Neuron (in vitro differentiated cells): ENCODE measurements at regions not wholly inside any gene's neighbourhood (a gene's known extent, or its start where the extent isn't known, plus 50 kb on each side); places are given as distances from the start of the nearest gene placed in this dataset.

Experiments used
- H2AFZ ChIP-seq: one replicate; pipeline ENCODE4 v1.6.1; 2013; ENCODE audit warnings: low read depth, mild to moderate bottlenecking, inconsistent platforms, low read length, moderate library complexity
- H3K27me3 ChIP-seq: one replicate; pipeline ENCODE4 v1.6.1; 2013; ENCODE audit warnings: low read length; ENCODE audit not compliant: insufficient read depth
- H3K36me3 ChIP-seq: one replicate; pipeline ENCODE4 v1.6.1; 2013; ENCODE audit warnings: low read length; ENCODE audit not compliant: insufficient read depth
- H3K4me1 ChIP-seq: one replicate; pipeline ENCODE4 v1.6.1; 2013; ENCODE audit warnings: low read length; ENCODE audit not compliant: insufficient read depth
- H3K4me3 ChIP-seq: 2 replicates; pipeline ENCODE4 v1.5.1; 2013; ENCODE audit warnings: mild to moderate bottlenecking, low read length, moderate library complexity
- H3K9me3 ChIP-seq: one replicate; pipeline ENCODE4 v1.6.1; 2013; ENCODE audit warnings: low read length

DNA sequence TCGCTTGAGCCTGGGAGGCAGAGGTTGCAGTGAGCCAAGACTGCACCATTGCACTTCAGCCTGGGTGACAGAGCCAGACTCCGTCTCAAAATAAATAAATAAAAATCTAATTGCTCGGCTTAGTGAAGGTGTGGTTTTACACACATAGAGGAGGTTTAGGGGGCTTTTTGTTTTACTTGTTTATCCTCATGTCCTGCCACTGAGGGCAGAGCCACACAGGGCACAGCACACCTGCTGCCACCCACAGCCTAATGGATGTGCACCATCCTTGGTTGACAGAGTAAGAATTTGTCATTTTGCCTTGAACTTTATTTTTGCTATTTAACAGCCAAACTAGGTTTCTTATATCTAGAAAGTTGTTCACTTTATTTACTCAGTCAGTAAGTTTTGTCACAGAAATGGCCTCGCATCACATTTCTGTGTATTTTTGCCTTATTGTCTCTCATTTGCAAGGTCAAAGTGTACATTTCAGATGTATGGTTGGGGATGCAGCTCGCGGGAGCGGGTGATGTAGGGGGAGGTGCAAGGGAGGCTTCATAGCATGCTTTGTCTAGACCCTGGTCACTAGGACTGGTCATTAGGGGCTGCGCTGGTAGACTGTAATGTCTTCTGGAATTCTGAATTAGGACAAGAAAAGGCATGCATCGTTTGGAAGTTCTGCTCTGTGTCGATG is 67.8 kb upstream of the NAA20 start:
- Histone ChIP-seq H3K4me1 (no peaks in the 10 kb centered on the region), H2AFZ (no peak overlapping the region), H3K27me3 (no peaks in the 10 kb centered on the region), H3K36me3 (peaks cover 10% of the 10 kb centered on the region), H3K9me3 (no peaks in the 10 kb centered on the region), H3K4me3 (no peak overlapping the region)

GRCh38 chr20:19950042-19950441 is 67.1 kb upstream of the NAA20 start:
- H3K4me3 ChIP-seq: no peak overlapping the region
- no peaks in the 10 kb centered on the region for H3K9me3 ChIP-seq
- H3K4me1 ChIP-seq: no peaks in the 10 kb centered on the region
- H3K36me3 ChIP-seq: peaks cover 10% of the 10 kb centered on the region
- no peaks in the 10 kb centered on the region for H3K27me3 ChIP-seq
- no peak overlapping the region for H2AFZ ChIP-seq

DNA sequence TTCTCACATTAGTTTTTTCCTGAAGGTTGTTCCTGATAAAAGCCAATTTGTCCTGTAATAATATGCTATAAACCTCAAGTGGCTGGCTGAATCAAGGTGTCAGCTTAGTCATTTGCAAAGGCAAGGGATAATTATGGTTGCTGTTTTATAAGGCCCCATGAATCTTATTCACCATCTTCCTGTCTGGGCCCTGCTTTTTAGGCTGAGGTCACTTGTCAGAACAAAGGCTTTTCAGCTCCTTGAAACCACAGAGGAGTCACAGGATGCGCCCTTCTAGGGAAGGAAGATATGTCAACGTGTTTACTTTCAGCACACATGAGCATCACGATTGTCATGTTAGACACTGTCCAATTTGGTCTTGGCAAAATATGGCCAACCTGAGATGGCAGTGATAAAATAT is 64.8 kb upstream of the NAA20 start:
- Histone ChIP-seq H3K4me3 (no peak overlapping the region), H3K4me1 (no peaks in the 10 kb centered on the region), H3K36me3 (peaks cover 17% of the 10 kb centered on the region), H2AFZ (no peak overlapping the region), H3K27me3 (no peaks in the 10 kb centered on the region), H3K9me3 (no peaks in the 10 kb centered on the region)

- Histone ChIP-seq H3K9me3 (no peaks in the 10 kb centered on the region), H3K27me3 (no peaks in the 10 kb centered on the region), H3K36me3 (peaks cover 21% of the 10 kb centered on the region), H3K4me3 (no peak overlapping the region), H3K4me1 (no peaks in the 10 kb centered on the region), H2AFZ (no peak overlapping the region)
These were observed 63.6 kb upstream of the NAA20 start for GRCh38 chr20:19953606-19954005.

DNA sequence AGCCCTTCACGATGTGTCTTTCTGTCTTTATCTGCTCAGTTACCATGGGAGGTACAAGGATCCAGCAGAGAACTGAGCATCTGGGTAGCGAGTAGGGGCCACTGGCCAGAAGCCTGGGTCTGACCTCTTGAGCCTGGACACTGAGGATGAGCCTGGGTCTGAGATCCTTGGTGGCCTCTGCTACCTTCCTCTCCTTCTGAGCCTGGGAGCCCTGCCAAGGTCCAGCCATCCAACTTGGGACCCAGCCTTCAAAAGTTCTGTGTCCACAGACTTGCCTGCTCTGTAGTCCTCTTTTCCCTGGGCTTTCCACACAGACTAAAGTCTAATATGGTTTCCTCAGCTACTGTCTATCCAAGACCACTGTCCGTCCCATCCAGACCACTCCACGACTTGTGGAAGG is 60.2 kb upstream of the NAA20 start:
- Histone ChIP-seq H3K36me3 (peaks cover 36% of the 10 kb centered on the region), H2AFZ (no peak overlapping the region), H3K4me3 (no peak overlapping the region), H3K4me1 (peaks cover 5% of the 10 kb centered on the region), H3K27me3 (no peaks in the 10 kb centered on the region), H3K9me3 (no peaks in the 10 kb centered on the region)

- Histone ChIP-seq H3K36me3 (peaks cover 47% of the 10 kb centered on the region), H3K9me3 (no peaks in the 10 kb centered on the region), H2AFZ (no peak overlapping the region), H3K27me3 (no peaks in the 10 kb centered on the region), H3K4me1 (peaks cover 5% of the 10 kb centered on the region), H3K4me3 (no peak overlapping the region)
These were observed 58.9 kb upstream of the NAA20 start for GRCh38 chr20:19958219-19958618.

GRCh38 chr20:19958928-19959327 is 58.2 kb upstream of the NAA20 start:
- Histone ChIP-seq H3K27me3 (no peaks in the 10 kb centered on the region), H3K4me3 (no peak overlapping the region), H3K36me3 (peaks cover 49% of the 10 kb centered on the region), H3K4me1 (peaks cover 5% of the 10 kb centered on the region), H3K9me3 (no peaks in the 10 kb centered on the region), H2AFZ (no peak overlapping the region)

DNA sequence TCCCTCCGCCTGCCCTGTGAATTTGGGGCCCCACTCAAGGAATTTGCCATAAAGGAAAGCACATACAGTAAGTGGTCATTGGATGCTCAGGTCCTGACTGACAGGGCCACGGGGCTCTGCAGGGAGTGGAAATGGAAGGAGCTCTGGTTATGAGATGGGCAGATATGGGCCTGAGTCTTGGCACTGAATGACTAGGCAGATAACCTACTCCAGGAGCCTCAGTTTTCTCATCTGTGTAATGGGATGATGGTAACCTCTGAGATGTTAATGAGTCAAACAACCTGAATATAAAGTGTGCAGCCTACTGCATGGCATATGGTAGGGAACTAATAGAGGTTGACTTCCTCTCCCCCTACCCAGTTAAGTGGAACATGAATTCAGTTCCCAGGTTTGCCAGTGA is 56.4 kb upstream of the NAA20 start:
- H3K36me3 ChIP-seq: peaks cover 58% of the 10 kb centered on the region
- H3K9me3 ChIP-seq: no peaks in the 10 kb centered on the region
- H3K4me1 ChIP-seq: peaks cover 5% of the 10 kb centered on the region
- no peaks in the 10 kb centered on the region for H3K27me3 ChIP-seq
- no peak overlapping the region for H3K4me3 ChIP-seq
- no peak overlapping the region for H2AFZ ChIP-seq

DNA sequence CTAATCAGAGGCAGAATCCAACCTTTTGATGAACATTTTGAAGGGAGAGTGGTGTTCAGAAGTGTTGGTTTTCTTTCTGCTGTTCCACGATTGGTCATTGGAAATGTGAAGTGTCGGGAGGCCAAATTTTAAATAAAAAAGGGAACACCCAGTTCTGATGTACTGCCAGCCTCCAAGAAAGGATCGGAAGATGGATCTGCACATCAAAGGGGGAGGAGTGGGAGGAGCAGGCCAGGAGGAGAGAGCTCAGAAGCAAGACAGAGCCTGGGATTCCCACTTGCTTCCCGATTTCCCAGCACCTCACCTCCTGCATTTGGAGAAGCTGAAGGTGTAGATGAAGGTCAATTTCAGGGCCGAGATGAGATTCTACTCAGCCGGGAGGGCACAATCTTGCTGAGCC is 55.9 kb upstream of the NAA20 start:
- Histone ChIP-seq H3K36me3 (peaks cover 58% of the 10 kb centered on the region), H3K9me3 (no peaks in the 10 kb centered on the region)

GRCh38 chr20:19962958-19963357 is 54.2 kb upstream of the NAA20 start:
- Histone ChIP-seq H3K4me3 (no peak overlapping the region), H3K36me3 (peaks cover 54% of the 10 kb centered on the region), H3K9me3 (no peaks in the 10 kb centered on the region), H3K4me1 (peaks cover 5% of the 10 kb centered on the region), H2AFZ (no peak overlapping the region), H3K27me3 (no peaks in the 10 kb centered on the region)

More for the DNA sequence above, 55.9 kb upstream of the NAA20 start:
- Histone ChIP-seq H3K27me3 (no peaks in the 10 kb centered on the region), H3K4me1 (peaks cover 5% of the 10 kb centered on the region), H2AFZ (no peak overlapping the region), H3K4me3 (no peak overlapping the region)

DNA sequence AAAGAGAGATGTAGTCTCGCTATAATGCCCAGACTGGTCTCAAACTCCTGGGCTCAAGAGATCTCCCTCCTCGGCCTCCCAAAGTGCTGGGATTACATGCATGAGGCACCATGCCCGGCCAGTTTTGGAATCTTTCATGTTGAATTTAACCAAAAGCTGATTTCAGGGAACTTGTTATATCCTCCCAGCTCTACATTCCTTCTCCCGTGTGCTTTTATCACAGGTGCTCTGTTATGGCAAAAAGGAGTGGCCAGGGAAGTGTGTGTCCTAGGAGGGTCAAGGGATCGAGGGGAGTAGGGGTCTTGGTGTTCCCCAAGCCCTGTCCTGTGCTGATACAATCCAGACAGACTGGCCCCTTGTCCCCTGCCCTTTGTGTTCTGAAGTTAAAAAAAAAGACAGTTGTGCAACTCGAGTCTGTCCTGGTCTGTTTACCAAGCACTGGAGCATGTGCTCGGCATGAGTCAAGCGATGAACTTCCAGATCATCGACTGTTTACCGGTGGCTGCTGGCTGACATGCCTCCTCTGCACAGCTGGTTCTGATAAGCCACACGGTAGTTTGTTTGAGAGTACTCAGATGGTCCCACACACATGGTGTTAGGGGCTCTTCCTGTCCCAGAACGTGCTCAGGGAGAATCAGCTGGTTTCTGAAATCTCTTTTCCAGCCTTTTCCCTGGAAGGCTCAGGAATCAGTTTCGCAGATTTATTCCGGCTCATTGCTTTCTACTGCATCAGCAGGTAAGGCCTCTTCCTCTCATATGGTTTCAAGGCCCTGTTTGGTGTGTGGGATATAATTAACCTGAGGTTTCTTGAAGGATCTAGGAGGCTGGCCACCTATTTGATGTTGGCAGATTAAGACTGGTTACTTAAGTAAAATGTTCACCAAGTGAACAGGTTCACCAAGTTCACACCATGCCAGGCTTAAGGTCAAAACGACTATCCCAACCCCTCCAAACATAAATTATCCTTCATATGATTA is 52.6 kb upstream of the NAA20 start:
- H3K4me1 ChIP-seq: no peaks in the 10 kb centered on the region
- H3K27me3 ChIP-seq: no peaks in the 10 kb centered on the region
- no peak overlapping the region for H3K4me3 ChIP-seq
- no peaks in the 10 kb centered on the region for H3K9me3 ChIP-seq
- H2AFZ ChIP-seq: no peak overlapping the region
- H3K36me3 ChIP-seq: peaks cover 49% of the 10 kb centered on the region

DNA sequence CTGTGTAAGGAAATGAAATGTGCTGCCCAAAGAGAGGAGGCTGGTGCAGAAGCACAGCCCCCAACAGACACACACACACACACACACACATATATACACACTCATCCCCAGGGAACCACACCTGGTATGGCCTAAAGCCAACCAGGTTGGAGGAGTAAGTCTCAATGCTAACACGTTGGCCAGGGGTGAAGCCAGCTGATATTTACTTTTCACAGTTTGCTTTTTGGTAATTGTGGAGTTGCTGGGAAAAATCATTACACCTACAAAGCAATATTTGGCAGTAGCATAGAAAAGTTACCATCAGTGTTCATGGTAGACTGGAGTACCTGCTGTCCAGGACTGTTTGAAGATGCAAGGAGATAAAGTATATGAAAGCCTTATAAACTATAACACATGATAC is 50.3 kb upstream of the NAA20 start:
- Histone ChIP-seq H3K27me3 (no peaks in the 10 kb centered on the region), H3K36me3 (peaks cover 29% of the 10 kb centered on the region), H2AFZ (no peak overlapping the region)

More for the DNA sequence above, 50.3 kb upstream of the NAA20 start:
- no peaks in the 10 kb centered on the region for H3K4me1 ChIP-seq
- no peaks in the 10 kb centered on the region for H3K9me3 ChIP-seq
- H3K4me3 ChIP-seq: no peak overlapping the region
